T follicular helper cell (primary cell): ENCODE measurements at regions not wholly inside any gene's neighbourhood (a gene's known extent, or its start where the extent isn't known, plus 50 kb on each side); places are given as distances from the start of the nearest gene placed in this dataset.
A peak's percentile ranks its signal among the peaks of the same experiment; 100 is the strongest.

Experiments used
- DNase-seq: peaks from one replicate; pipeline ENCODE4 v3.0.0-alpha.2; 2020; ENCODE audit warnings: low read depth

DNA sequence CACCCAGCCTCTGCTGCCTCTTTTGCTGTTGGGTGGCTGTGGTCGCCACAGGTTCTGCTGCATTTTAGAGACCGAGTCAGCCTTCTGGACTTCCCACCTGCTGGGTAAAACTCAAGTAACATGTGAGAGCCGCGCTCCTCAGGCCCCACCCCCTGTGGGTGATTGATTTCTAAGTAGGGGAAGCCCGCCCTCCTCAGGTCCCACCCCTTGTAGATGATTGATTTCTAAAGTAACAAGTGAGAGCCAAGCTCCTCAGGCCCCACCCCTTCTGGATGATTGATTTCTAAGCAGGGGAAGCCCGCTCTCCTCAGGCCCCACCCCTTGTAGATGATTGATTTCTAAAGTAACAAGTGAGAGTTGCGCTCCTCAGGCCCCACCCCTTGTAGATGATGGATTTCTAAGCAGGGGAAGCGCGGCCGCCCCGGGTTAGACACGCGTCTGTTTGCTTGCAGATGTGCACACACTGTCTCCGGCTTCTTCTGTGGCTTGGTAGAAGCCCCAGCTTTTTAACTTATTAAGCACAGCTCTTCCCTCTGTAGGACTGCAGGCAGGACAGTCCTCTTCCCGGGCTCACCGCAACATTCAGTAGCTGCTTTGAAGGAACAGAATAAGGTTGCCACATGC lies 83.4 kb downstream of the FAM43A start:
- DNase-seq, result peak; percentile 89

- no peak for DNase-seq
These were observed 86.7 kb downstream of the FAM43A start for GRCh38 chr3:194772241-194773000.

DNA sequence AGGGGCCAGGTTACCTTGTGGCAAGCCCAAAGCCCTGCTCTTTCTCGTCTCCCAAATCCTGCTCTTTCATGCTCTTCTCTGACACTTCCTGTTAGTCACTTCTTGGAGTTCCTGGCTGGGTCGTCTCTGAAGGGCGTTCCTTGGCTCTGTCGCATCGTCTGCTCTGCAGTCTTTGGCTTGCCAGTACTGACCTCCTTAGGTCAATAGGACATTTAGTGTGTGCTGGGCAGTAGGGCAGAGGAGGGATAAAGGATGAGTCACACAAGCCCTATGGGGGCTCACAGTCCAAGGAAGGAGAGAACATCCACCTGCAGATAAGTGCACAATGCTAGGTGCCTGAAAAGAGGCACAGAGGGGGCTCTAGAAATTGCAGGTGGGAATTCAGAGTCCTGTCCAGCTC lies 87.5 kb downstream of the FAM43A start:
- no peak for DNase-seq

GRCh38 chr3:194773771-194774455 lies 88.2 kb downstream of the FAM43A start:
- DNase-seq, result no peak

- no peak for DNase-seq
These were observed 89.6 kb downstream of the FAM43A start for GRCh38 chr3:194775266-194775665.

- DNase-seq, result no peak
These were observed 90.0 kb downstream of the FAM43A start for GRCh38 chr3:194775731-194776130.

DNA sequence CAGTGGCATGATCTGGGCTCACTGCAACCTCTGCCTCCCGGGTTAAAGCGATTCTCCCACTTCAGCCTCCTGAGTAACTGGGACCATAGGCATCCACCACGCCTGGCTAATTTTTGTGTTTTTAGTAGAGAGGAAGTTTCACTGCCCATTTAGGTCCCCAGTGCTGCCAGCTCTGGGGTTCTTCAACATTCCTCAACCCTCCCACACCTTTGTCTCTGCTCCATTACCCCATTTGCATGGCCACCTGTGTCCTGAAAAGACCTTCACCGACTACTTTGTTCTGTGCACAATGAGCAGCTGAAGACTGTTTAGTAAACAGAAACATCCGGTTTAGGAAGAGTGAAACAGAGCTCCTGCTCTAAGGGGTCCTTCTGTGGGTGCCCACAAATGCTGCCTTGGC lies 92.0 kb downstream of the FAM43A start:
- DNase-seq, result no peak

GRCh38 chr3:194779729-194780224 lies 94.1 kb downstream of the FAM43A start:
- DNase-seq, result no peak

DNA sequence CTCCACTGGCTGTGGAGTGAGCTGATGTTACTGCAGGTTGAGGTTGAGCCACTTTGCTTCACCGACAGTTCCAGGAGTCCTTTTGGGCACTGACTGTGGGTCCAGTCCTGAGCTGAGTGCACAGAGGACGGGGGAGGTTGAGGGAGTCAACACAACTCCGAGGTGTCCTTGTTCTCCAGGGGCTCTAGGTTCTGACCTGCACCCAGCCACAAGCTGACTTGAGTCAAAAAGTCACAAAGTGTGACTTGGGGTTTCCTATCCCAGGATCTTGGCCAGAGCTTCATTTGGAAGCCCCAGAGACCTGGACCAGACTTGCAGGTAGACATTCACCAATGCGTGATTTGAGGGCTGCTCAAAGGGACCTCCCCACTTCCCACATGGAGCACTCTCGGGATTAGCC lies 95.0 kb downstream of the FAM43A start:
- no peak for DNase-seq

DNA sequence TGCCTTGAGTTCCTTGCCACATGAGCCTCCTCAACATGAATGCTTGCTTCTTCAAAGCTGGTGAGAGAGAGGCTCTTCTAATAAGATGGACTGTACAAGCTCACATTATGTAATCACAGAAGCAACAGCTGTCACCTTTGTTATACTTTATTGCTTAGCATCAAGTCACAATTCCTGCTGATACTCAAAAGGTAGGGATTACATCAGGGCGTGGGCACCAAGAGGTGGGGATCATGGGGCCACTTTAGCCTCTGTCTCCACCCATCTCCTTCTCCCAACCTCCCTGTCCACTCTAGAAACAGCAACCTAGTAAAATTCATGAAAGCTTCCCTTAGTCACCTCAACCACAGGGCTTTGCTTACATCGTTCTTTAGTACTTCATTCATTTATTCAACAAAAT lies 95.9 kb downstream of the FAM43A start:
- no peak for DNase-seq

GRCh38 chr3:194782698-194783404 lies 97.2 kb downstream of the FAM43A start:
- DNase-seq, result no peak

DNA sequence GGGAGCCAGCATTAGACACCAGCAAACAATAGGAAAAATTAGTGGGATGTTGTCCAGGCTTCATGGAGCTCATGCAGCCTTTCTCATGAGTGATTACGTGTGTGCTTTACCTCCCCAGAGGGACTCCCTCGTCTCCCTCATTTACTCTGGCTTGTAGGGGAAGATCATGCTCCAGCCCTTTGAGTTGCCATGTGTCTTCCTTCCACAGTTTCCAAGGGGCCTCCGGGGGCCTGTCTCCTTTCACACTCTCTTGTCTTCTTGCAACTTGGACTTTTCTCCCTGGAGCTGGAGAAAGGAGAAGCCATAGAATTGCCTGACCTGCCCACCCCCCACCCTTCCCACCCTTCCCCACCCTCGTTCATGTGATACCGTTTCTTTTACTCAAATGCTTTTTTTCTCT lies 98.7 kb downstream of the FAM43A start:
- DNase-seq, result no peak

- DNase-seq, result no peak
These were observed 99.6 kb downstream of the FAM43A start for GRCh38 chr3:194785315-194785714.

DNA sequence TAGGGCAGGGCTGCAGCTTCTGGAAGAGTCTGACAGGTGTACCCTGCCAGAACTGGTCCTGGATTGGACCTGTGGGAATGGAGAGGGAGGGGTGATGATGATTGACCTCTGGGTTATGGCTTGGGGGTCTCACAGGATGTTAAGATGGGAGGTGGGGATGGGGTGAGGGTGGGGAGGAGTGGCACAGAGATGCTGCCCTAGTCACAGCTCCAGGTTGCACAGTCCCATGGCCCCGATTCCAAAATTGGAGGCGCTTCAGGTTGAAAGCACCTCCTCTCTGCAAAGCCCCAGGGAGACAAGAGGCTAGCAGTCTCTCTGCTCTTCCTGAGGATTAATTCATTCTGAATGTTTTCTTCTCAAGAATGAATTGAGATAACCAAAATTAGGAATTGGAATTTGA lies 101.4 kb downstream of the FAM43A start:
- DNase-seq, result no peak

DNA sequence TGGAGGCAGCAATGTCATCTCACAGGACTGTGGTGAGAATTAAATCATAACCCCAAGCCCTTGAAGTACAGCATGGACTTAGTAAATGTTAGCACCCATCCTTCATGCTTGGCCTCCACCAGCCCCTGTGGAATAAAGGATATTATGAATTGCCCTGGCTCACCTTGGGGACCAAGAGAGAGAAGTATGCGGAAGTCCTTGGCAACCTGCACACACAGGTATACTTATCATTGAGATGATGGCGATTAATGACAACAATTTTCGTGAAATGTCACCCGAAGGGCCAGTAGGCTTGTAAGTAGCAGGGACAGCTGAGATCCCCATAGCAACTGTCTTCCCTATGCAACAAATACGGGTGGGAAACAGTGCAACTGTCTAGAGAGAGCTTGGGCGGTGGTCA lies 102.0 kb downstream of the FAM43A start:
- DNase-seq, result no peak

DNA sequence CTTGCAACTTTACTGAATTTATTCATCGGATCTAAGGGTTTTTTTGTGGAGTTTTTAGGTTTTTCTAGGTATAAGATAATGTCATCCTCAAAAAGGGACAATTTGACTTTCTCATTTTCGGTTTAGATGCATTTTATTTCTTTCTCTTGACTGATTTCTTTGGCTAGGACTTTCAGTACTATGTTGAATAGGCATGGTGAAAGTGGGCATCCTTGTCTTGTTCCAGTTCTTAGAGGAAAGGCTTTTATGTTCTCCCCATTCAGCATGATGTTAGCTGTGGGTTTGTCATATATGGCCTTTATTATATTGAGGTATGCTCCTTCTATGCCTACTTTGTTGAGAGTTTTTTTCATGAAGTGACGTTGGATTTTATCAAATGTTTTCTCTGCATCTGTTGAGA lies 106.7 kb downstream of the FAM43A start:
- DNase-seq, result no peak

DNA sequence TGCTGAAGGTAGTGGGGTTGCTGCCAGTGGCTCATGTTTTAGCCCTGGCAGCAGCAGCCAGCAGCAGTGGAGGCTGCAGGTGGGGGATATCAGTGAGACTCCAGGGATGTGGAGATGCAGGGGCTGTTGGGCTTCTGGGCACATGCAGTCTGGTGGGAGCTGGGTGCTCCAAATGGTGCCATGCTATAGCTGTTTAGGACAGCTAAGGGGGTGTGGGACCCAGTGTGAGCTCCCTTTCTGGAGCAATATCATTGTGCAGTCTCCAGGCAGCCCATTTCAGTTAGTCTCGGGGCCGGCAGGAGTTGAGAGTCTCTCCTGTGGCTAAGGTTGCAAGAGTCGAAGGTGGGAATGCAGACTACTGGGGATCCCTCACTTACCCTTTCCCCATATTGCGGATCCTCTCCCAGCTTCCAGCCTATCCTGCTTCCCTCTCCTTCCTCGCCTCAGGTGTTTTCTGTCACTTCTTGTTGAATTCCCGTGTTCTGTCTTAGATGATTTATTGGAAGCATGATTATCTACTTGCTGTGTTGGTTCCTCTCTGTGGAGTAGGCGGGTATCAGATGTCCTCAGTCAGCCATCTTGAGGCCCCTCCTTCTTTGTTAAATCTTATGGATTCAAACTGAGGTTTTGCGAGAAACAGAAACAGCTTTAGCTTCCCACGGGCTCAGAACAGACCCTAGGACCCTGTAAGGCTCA lies 112.0 kb downstream of the FAM43A start:
- no peak for DNase-seq

- no peak for DNase-seq
These were observed 112.8 kb downstream of the FAM43A start for GRCh38 chr3:194798486-194798885.

DNA sequence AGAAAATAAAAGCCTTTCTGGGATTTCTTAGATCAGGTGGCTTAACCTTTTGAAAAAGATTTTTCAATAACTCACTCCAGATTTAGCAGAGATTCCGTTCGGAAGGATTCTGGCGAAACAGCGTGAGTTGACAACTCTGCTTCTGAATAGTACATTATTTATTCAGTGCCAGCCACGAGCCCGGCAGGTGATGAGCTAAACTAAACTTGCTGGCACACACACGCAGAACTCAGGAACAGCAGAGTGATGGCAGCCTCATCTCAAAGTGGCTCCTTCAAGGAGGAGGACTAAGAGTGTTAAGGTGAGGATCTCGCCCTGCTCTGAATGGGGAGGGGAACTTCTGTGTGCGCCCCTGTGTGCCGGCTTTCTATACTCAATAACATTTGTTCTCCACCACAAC lies 114.3 kb downstream of the FAM43A start:
- no peak for DNase-seq

- no peak for DNase-seq
These were observed 116.1 kb downstream of the FAM43A start for GRCh38 chr3:194801461-194802432.

- no peak for DNase-seq
These were observed 119.1 kb downstream of the FAM43A start for GRCh38 chr3:194804796-194805195.
